ENCODE measurements at regions not wholly inside any gene's neighbourhood (a gene's known extent, or its start where the extent isn't known, plus 50 kb on each side); places are given as distances from the start of the nearest gene placed in this dataset.
"Not testable (repeated sequence)": the region's sequence is repeated elsewhere in the genome, so short reads cannot be mapped to it uniquely, and the experiment has no call there.

GRCh38 chr7:138169441-138169851 lies 93.2 kb downstream of the AKR1D1 start:
- DNase-seq, result no peak

- DNase-seq, result no peak
Observed at GRCh38 chr7:138170298-138170697, 94.0 kb downstream of the AKR1D1 start.

- DNase-seq, result no peak
Observed at GRCh38 chr7:138170959-138171703, 94.9 kb downstream of the AKR1D1 start.

DNA sequence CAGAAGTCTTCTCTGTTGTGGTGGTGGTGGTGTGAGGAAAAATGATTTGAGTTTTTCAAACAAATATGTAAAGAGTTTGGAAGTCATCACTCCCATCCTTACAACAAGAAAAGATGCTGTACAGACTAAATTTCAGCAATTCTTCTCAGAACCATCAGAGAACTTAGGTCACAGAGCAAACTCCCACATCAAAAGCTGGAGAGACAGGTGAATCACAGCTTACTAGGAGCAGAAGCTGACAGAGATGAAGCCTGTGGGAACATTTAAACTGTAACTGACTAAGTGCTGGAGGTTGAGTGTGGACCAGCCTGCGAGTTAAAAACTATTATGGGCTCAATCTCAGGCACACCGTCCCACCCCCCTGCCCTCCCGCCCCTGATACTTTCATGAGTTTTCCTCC lies 97.3 kb downstream of the AKR1D1 start:
- DNase-seq, result no peak

- DNase-seq, result no peak
Observed at GRCh38 chr7:138176060-138176459, 99.8 kb downstream of the AKR1D1 start.

GRCh38 chr7:138184191-138184590 lies 107.9 kb downstream of the AKR1D1 start:
- no peak for DNase-seq

DNA sequence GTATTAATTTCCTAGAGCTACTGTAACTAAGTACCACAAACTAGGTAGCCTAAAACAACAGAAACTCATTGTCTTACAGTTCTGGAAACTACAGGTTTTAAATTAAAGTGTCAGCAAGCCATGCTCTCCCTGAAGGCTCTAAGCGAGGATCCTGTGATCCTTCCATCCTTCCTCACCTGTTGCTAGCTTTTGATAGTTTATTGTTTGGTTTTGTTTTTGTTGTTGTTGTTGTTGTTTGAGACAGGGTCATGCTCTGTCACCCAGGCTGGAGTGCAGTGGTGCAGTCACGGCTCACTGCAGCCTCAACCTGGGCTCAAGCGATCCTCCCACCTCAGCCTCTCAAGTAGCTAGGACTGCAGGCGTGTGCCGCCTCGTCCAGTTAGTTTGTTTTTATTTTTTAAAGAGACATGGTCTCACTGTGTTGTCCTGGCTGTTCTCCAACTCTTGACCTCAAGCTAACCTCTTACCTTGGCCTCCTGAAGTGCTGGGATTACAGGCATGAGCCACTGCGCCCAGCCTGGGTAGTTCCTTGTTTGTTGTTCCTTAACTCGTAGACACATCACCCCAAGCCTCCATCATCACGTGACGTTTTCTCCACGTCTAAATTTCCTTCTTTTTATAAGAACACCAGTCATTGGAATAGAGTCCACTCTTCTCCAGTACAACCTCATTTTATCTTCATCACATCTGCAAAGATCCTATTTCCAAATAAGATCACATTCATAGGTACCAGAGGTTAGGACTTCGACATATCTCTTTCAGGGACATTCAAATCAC lies 109.1 kb downstream of the AKR1D1 start:
- no peak for DNase-seq

DNA sequence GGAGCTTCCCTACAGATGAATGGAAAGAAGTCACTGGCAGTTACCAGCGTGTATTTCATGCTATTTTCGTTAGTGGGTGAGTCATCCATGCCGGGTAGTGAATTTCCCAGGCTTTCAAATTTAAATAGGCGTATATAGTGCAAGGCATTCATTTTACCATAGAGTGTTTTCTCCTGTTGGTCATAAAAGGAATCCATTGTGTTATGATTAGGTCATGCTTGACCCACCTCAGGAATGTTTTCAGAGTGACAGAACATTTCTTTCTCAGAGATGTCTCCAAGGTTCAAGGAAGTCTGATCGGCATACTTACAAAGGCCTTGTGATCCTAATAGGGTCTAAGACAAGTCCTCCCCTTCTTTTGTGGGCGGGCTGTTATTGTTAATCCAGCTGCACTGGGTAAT lies 110.7 kb downstream of the AKR1D1 start:
- DNase-seq, result no peak

- DNase-seq, result no peak
Observed at GRCh38 chr7:138188290-138188858, 112.1 kb downstream of the AKR1D1 start.

DNA sequence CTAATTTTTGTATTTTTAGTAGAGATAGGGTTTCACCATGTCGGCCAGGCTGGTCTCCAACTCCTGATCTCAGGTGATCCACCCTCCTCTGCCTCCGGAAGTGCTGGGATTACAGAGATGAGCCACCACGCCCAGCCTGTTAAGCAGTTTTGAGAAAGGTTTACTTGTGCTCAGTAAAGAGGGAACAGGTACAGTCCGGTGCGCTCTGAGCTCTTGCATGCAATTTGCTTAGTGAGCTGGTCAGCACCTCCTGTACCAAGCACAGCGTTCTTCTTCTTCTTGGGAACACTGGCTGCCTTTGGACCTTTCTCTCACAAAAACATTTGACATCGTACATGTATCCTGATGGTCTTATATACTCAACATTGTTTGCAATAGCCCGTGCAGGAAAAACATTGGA lies 118.3 kb downstream of the AKR1D1 start:
- no peak for DNase-seq

DNA sequence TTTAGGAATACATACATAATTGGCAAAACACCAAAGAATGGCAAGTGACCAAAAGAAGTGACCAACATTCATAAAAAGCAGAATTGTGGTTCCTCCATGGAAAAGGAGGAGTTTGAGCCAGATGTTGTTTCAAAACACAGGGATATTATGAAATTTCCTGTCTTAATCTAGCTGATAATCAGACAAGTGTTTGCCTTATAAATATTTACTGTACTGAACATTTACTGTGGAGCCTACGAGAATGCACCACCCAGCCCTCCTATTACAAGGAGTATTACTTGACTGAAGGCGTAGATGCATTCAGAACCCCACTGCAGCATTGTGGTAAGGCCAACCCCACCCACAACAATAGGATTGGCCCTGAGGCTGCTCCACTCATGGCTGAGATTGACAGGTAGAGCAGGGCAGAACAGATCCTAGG lies 118.9 kb downstream of the AKR1D1 start:
- DNase-seq, result no peak

GRCh38 chr7:138196503-138196946 lies 120.3 kb downstream of the AKR1D1 start:
- DNase-seq, result not testable (repeated sequence)

DNA sequence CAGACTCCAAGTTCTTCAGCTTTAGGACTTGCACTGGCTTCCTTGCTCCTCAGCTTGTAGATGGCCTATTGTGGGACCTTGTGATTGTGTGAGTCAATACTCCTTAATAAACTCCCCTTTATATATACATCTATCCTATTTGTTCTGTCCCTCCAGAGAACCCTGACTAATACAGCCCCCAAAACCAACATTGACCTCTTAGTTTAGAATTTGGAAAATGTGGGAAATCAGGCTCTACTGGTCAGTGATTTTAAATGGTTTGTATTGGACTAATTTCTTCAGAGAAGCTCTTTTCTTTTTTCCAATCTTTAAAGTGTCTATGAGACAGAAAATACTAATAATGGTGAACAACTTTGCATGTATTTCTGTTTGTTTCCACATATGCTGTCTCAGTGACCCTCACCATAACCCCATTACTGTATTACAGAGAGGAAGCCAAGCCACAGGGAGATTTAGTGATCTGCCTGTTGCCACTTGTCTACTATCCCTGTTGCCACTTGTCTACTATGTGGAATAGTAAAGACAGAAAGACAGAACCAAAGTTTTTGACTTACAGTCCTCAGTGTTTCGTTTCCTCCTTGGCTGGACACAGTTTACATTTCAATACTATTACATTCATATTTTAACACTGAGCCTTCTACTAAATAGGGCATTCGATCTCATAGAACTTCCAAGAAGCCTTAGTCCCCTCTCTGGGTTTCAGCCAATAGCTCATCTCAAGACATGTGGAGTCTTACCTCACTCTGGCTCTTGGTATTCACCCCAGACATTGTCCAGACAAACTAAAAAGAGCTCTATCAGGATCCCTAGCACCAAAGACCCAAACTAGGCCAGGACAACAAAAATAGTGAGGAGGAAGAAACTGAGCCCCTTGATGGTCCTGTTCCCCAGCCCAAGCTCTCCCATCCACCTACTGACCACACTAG lies 121.0 kb downstream of the AKR1D1 start:
- DNase-seq, result no peak

DNA sequence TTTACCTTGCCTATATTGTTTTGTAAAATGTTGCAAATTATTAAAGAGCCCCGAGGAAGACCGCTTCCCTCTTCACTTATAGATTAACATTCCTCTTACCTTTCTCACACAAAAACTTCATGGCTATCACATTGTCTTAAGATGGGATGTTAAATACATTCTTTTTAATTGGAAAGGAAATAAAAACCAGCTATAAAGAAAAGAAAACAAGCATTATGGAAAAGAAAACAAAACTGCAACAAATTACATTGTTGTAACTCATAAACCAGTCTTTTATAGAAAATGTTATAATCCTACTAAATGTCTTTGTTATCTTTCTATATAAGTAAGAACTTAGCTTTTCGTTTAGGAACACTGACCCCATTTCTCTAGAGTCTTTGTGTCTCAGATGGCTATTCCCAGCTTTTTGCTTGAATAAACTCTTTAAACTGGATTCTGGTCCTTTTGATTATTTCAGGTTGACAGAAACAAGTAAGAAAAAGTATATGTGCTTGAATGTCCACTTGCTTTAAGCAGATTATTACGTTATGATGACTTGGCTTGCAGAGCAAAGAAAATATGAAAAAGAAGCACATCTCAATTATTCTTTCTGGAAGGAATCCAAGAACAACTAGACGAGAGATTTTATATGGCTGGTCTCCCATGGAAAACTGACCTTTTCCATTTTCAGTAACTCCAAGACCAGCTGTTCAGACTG lies 128.2 kb downstream of the AKR1D1 start:
- DNase-seq, result no peak

DNA sequence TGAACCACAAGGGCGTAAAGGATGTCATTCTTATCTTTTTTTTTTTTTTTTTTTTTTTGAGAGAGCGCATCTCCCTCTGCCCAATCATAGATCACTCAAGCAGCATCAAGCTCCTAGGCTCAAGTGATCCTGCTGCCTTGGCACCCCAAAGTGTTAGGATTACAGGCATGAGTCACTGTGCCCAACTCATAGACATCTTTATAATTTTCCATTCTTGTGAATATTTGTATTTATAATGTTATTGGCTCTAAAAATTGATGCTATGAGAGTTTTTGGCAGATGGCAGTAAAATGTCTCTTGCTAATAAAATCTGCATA lies 128.7 kb downstream of the AKR1D1 start:
- no peak for DNase-seq

DNA sequence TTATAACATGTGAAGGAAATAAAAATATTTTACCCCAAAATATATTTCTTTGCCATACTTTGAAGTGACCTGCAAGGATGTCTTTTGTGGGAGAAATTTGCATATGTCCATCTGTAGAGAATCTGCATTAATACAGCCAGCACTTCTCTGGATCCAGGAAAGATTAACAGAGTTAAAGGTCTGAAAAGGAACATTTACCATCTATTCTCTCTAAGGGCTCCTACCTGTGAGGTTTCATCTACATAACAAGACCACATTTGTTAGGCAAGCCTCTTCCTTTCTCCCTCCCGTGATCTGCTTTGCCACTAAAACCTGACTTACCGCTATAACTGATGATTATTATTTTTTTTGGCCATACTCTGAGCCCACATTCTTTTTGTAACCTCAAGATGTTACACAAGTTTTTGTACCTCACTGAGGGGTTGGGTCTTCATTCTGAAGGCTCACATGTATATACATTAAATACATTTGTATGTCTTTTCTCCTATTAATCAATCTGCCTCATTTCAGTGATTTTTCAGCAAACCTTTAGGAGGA lies 129.4 kb downstream of the AKR1D1 start:
- DNase-seq, result no peak

DNA sequence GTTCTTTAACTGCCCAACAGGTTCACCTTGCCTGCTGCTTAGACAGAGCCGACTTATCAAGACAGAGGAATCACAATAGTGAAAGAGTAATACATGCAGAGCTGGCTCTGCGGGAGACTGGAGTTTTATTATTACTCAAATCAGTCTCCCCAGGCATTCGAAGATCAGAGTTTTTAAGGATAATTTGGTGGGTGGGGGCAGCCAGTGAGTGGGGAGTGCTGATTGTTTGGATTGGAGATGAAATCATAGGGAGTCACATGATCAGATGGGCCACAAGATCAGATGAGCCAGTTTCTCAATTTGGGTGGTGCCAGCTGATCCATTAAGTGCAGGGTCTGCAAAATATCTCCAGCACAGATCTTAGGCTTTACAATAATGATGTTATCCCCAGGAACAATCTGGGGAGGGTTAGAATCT lies 131.3 kb downstream of the AKR1D1 start:
- DNase-seq, result no peak

- DNase-seq, result no peak
Observed at GRCh38 chr7:138208142-138208570, 131.9 kb downstream of the AKR1D1 start.

DNA sequence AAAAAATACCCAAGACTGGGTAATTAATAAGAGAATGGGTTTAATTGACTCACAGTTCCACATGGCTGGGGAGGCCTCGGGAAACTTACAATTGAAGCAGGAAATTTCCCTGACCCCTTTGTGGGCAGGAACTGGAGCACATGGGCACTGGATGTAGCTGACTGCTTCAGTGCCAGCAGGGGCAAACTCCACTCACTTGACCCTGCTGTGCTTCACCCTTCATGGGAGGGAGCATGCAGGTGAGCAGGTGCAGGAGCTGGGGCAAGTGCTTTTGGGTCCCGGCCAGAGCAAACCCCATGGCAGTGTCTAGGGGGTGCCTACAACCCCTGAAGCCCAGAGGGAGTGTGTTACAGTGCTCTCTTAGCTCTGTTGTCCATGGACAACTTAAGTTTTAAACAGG lies 132.6 kb downstream of the AKR1D1 start:
- DNase-seq, result no peak

- DNase-seq, result no peak
Observed at GRCh38 chr7:138212314-138212713, 136.1 kb downstream of the AKR1D1 start.

- DNase-seq, result no peak
Observed at GRCh38 chr7:138214926-138215325, 138.7 kb downstream of the AKR1D1 start.

- DNase-seq, result not testable (repeated sequence)
Observed at GRCh38 chr7:138220321-138220720, 144.1 kb downstream of the AKR1D1 start.
